Progenitor cell of endocrine pancreas (in vitro differentiated cells): ENCODE measurements at regions not wholly inside any gene's neighbourhood (a gene's known extent, or its start where the extent isn't known, plus 50 kb on each side); places are given as distances from the start of the nearest gene placed in this dataset.

Experiments
- DNase-seq: peaks from one replicate; pipeline ENCODE4 v3.0.0; 2021; ENCODE audit warnings: low spot score; ENCODE audit not compliant: unreplicated experiment
- H3K27ac Mint-ChIP-seq: 2 replicates; pipeline ENCODE4 v1.8.0; 2021; ENCODE audit warnings: mild to moderate bottlenecking, moderate library complexity, mixed read lengths
- H3K27me3 Mint-ChIP-seq: 2 replicates; pipeline ENCODE4 v1.8.0; 2021; ENCODE audit warnings: mixed read lengths
- H3K36me3 Mint-ChIP-seq: 2 replicates; pipeline ENCODE4 v1.8.0; 2022; ENCODE audit warnings: mixed read lengths; ENCODE audit not compliant: insufficient read depth
- H3K4me1 Mint-ChIP-seq: 2 replicates; pipeline ENCODE4 v1.8.0; 2021; ENCODE audit warnings: low read depth, mixed read lengths
- H3K4me3 Mint-ChIP-seq: 2 replicates; pipeline ENCODE4 v1.8.0; 2021; ENCODE audit warnings: low read depth, mild to moderate bottlenecking, moderate library complexity, mixed read lengths
- H3K9me3 Mint-ChIP-seq: 2 replicates; pipeline ENCODE4 v1.8.0; 2021; ENCODE audit warnings: low read depth, mixed read lengths
- TF ChIP-seq, protein P1 (sequence below): fragments of 200-600 bp; sonication (generic); IDR thresholded peaks from one replicate; pipeline ENCODE4 v1.5.0; 2021; ENCODE audit warnings: antibody characterized with exemption, mild to moderate bottlenecking; ENCODE audit not compliant: unreplicated experiment

DNA sequence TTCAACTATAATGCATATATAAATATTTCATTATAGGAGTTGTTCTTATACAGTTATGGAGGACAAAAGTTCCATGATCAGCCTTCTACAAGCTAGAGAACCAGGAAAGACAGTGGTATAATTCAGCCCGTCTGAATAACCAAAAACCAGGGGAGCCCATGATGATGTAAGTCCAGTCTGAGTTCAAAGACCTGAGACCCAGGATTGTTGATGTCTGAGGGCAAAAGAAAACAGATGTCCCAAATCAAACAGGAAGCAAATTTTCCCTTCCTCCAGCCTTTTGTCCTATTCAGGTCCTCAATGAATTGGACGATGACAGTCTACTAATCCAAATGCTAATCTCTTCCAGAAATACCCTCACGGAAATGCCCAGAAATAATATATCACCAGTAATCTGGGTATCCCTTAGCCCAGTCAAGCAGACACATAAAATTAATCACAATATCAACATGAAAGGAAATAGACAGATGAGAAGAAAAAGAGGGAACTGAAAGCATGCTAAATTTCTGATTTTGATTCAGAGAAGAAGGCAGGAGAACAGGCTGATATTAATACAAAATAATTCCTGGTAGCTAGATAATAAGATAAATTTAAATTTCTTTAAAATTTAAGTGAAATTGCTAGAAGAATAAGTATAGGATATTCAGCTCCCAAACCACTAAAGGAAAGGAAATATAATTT, 255.6 kb upstream of the CTAGE1 start:
- H3K27ac Mint-ChIP-seq: no peak overlapping the region

DNA sequence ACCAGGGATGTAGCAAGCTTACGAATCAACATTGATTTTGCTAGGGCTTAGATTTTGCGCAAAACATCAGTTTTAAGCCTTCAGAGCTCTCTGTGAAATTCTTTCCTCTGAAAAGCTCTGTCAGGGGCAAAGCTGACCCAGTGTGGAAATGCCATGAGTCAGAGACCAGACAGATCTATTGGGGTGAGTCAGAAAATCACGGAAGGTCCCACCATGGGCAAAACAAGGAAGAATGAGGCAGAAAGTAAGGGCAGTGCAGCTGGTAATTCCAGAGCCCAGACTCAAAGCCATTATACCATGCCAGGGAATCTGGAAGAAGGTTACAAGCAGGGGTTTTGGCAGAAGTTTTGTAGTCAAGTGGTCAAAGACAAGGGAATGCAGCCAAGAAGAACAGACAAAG, 256.6 kb upstream of the CTAGE1 start:
- Mint-ChIP-seq H3K4me1 (no peaks in the 10 kb centered on the region), H3K27ac (no peak overlapping the region), H3K27me3 (peaks cover 12% of the 10 kb centered on the region), H3K9me3 (no peaks in the 10 kb centered on the region), H3K36me3 (no peaks in the 10 kb centered on the region), H3K4me3 (no peak overlapping the region)
- TF ChIP-seq, protein P1, sequence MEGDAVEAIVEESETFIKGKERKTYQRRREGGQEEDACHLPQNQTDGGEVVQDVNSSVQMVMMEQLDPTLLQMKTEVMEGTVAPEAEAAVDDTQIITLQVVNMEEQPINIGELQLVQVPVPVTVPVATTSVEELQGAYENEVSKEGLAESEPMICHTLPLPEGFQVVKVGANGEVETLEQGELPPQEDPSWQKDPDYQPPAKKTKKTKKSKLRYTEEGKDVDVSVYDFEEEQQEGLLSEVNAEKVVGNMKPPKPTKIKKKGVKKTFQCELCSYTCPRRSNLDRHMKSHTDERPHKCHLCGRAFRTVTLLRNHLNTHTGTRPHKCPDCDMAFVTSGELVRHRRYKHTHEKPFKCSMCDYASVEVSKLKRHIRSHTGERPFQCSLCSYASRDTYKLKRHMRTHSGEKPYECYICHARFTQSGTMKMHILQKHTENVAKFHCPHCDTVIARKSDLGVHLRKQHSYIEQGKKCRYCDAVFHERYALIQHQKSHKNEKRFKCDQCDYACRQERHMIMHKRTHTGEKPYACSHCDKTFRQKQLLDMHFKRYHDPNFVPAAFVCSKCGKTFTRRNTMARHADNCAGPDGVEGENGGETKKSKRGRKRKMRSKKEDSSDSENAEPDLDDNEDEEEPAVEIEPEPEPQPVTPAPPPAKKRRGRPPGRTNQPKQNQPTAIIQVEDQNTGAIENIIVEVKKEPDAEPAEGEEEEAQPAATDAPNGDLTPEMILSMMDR: no peak
- no peak for DNase-seq

More for the DNA sequence above, 255.6 kb upstream of the CTAGE1 start:
- Mint-ChIP-seq H3K9me3 (no peaks in the 10 kb centered on the region), H3K4me1 (no peaks in the 10 kb centered on the region), H3K27me3 (peaks cover 12% of the 10 kb centered on the region), H3K36me3 (no peaks in the 10 kb centered on the region), H3K4me3 (no peak overlapping the region)
- no peak for DNase-seq
- TF ChIP-seq, protein P1: no peak

- H3K9me3 Mint-ChIP-seq: no peaks in the 10 kb centered on the region
These were observed 257.3 kb upstream of the CTAGE1 start for GRCh38 chr18:22675006-22675405.

GRCh38 chr18:22676423-22676822, 256.7 kb upstream of the RBBP8 start:
- Mint-ChIP-seq H3K9me3 (no peaks in the 10 kb centered on the region), H3K4me1 (no peaks in the 10 kb centered on the region), H3K27ac (no peak overlapping the region), H3K36me3 (no peaks in the 10 kb centered on the region), H3K27me3 (peaks cover 12% of the 10 kb centered on the region), H3K4me3 (no peak overlapping the region)
- DNase-seq: no peak
- TF ChIP-seq, protein P1: no peak

More at GRCh38 chr18:22675006-22675405, 257.3 kb upstream of the CTAGE1 start:
- Mint-ChIP-seq H3K4me3 (no peak overlapping the region), H3K27ac (no peak overlapping the region), H3K36me3 (no peaks in the 10 kb centered on the region), H3K4me1 (no peaks in the 10 kb centered on the region), H3K27me3 (peaks cover 12% of the 10 kb centered on the region)
- no peak for DNase-seq
- TF ChIP-seq, protein P1: no peak

GRCh38 chr18:22678486-22678885, 254.6 kb upstream of the RBBP8 start:
- Mint-ChIP-seq H3K27ac (no peak overlapping the region), H3K4me3 (no peak overlapping the region), H3K27me3 (peaks cover 12% of the 10 kb centered on the region), H3K9me3 (no peaks in the 10 kb centered on the region), H3K4me1 (peaks cover 2% of the 10 kb centered on the region), H3K36me3 (no peaks in the 10 kb centered on the region)
- DNase-seq: no peak
- TF ChIP-seq, protein P1: no peak
